ENCODE measurements at regions not wholly inside any gene's neighbourhood (a gene's known extent, or its start where the extent isn't known, plus 50 kb on each side); places are given as distances from the start of the nearest gene placed in this dataset.

DNA sequence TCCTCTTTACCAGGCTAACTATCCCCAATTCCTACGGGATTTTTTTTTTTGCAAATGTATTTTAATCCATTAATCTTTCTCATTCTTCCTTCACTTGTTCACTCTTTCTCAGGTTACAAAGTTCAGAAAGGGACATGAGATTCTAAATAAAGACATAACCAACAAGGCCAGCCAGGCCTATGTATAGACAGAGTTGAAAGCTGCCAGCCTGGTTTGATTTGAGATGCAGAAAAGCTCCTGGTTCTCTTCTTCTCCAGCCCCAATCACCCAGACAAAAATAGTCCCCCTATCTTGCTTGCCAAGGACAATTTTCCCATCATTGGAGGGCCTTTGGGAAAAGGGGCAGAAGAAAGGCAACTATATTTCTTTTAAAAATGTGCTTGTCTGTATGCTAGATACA, 398.8 kb downstream of the NFIB start:
- TF ChIP-seq CTCF (IDR thresholded peaks at IDR 0.05; ENCODE audit: low read length) = no peak
- no peak for TF ChIP-seq EZH2phosphoT487 (IDR thresholded peaks at IDR 0.05; ENCODE audit: low read length)
